ENCODE measurements at regions not wholly inside any gene's neighbourhood (a gene's known extent, or its start where the extent isn't known, plus 50 kb on each side); places are given as distances from the start of the nearest gene placed in this dataset.

DNA sequence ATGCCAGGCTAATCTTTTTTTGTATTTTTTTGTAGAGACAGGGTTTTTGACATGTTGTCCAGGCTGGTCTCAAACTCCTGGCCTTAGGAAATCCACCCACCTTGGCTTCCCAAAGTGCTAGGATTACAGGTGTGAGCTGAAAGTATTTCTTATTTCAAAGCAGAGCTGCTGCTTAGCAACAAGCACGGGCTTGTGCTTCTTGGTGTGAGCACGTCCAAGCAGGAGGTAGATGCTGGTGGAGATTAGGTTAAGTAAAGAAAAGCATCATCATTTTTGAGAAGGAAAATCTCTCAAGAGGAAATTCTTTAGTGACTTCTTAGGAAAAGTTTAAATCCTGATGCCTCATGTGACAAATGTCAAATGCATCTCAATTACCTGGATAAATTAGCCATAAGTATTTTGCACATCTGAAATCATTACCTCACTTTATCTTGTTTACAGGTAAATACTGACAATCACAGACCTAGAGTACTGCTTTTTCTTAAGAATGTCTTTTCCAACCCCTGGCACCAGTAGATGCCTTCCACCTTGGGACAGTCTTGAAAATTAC lies 431.8 kb upstream of the FZD8 start:
- DNase-seq (ENCODE audit: low read depth in 2 of 3, low spot score in 1 of 3) = no peak

DNA sequence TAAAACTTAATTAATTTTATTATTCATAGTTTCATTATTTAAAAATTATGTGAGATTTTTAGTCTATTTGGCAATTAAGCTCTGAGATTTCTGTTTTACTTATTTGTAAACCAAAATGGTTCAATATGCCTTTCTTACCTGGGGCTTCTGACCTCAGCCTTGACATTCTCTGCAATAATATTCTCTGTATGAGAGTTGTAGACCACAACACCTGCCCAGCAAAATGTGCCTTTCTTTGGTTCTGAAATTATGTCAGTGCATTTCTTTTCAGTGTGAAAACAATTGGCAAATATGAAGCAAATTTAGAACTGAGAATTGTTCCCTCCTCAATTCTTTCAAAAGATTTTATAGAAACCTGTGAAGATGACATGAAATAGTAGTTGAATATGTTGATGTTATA lies 426.4 kb upstream of the FZD8 start:
- no peak for DNase-seq (ENCODE audit: low read depth in 2 of 3, low spot score in 1 of 3)

- no peak for DNase-seq (ENCODE audit: low read depth in 2 of 3, low spot score in 1 of 3)
These were observed 425.7 kb upstream of the FZD8 start for GRCh38 chr10:36067748-36068147.

- DNase-seq (ENCODE audit: low read depth in 2 of 3, low spot score in 1 of 3) = no peak
These were observed 424.8 kb upstream of the FZD8 start for GRCh38 chr10:36066850-36067249.

DNA sequence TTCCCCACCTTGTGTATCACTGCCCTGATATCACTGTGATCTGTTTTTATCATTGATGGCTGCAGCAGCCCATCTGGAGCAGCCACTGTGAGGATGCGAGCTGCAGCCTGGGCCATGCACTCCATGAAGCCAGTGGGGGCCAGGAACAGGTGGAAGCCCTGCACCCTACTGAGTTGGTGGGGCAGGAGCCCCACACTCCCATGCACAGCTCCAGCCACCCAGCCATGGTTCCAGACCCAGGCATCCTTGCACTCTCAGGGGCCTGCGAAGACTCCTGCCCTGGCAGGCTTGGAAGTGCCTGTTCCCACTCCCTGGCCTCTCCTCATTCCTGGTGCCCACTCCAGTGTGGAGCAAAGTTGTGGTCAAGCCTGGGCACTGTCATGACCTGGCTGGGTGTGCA lies 424.0 kb upstream of the FZD8 start:
- no peak for DNase-seq (ENCODE audit: low read depth in 2 of 3, low spot score in 1 of 3)

- DNase-seq (ENCODE audit: low read depth in 2 of 3, low spot score in 1 of 3) = no peak
These were observed 421.3 kb upstream of the FZD8 start for GRCh38 chr10:36063396-36063795.

DNA sequence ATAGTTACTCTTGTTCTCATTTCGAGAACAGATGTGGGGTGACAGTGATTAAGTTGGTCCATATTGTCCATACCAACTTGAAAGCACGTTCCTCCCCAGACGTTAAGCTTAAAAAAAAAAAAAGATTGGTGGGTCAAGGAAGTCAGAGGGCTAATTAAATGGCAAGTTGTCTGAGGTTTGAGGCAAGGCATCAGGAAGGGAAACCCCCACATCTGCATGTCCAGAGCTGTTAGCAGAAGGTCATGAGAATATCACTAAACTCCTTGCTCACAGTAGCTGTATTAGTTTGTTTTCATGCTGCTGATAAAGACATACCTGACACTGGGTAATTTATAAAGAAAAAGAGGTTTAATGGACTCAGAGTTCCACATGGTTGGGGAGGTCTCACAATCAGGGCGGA lies 415.6 kb upstream of the FZD8 start:
- DNase-seq (ENCODE audit: low read depth in 2 of 3, low spot score in 1 of 3) = no peak

- DNase-seq (ENCODE audit: low read depth in 2 of 3, low spot score in 1 of 3) = no peak
These were observed 415.1 kb upstream of the FZD8 start for GRCh38 chr10:36057180-36057579.

DNA sequence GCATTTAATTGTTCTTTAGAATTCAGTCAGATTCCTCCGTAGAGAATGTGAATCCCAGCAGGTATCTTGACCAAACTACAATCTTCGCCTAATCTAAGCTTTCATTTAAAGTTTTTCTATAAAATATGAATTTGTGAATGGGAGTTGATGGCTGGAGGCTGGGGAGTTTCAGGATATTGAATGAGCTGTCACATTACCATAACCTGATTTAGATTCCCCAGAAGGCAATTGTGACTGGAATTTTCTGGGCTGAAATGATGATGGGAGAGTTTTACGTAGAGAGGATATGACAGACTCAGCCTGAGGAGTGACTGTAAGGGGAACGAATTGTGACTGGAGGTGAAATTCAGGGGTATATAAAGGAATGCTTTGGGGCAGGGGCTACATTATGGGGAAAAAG lies 411.7 kb upstream of the FZD8 start:
- no peak for DNase-seq (ENCODE audit: low read depth in 2 of 3, low spot score in 1 of 3)

DNA sequence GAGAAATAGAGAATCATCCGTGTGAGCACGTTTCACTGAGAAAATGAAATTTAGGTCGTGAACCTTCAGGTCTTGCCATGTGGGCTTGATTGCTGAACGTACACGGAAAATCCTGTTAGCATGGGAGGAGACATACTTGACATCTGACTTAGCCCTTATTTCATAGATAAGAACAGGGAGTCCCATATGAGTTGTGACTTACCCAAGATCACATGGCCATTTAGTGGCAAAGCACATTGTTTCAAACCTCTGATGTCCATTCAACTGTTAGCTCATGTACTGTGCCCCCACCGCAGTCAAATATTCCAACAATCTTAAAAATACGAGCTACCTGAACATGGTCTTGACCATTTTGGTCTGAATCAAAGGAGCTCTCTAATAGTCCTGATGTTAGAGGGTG lies 411.2 kb upstream of the FZD8 start:
- no peak for DNase-seq (ENCODE audit: low read depth in 2 of 3, low spot score in 1 of 3)

GRCh38 chr10:36051500-36051991 lies 409.4 kb upstream of the FZD8 start:
- no peak for DNase-seq (ENCODE audit: low read depth in 2 of 3, low spot score in 1 of 3)

GRCh38 chr10:36050763-36051499 lies 408.8 kb upstream of the FZD8 start:
- DNase-seq (ENCODE audit: low read depth in 2 of 3, low spot score in 1 of 3) = no peak

- DNase-seq (ENCODE audit: low read depth in 2 of 3, low spot score in 1 of 3) = no peak
These were observed 406.7 kb upstream of the FZD8 start for GRCh38 chr10:36048780-36049179.

DNA sequence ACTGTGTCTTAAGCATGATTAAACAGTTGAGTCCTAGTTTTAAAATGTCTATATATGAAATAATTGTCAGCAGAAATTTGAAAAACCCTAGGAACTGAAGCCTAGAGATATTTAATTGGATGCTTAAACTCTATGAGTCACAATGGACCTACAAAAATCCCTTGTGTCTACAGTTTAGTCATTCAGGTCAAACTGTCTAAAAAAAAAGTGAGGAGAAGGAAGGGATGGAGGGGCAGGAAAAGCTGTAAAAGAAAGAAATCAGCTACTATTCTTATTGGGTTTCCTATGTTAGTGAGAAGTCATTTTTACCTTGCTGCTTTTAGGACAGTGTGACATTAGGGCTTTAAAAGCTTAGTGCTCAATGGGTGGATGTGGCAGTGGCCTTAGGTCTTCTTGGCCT lies 406.1 kb upstream of the FZD8 start:
- DNase-seq (ENCODE audit: low read depth in 2 of 3, low spot score in 1 of 3) = no peak

GRCh38 chr10:36042135-36042534 lies 400.0 kb upstream of the FZD8 start:
- no peak for DNase-seq (ENCODE audit: low read depth in 2 of 3, low spot score in 1 of 3)

DNA sequence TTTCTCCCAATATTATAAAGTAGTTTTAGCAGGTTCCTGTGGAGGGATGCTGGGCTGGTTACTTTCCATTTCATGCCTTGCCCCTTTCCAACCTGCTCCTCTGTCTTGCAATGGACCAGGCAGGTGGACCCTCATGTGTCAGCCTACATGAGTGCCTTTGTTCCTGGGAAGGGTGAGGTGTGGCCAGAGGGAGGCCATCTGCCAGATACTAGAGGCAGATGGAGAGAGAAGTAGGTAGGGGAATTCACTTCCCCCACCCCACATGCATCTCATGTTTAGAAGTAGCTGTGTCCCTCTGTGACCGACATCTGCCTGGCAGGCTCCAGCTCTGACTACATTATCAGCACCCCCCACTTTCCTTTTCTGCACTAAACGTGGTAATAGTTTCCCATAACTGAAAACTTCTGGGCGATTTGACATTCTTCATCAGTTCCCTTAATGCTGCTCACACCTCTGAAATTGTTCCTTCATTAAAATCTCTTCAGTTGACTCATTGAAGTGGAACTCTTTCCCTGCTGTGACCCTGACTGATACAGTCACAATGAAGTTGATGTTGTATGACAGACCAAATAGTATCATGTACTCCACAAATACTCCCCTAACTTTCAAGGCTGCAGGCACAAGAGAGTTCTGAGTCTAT lies 396.3 kb upstream of the FZD8 start:
- no peak for DNase-seq (ENCODE audit: low read depth in 2 of 3, low spot score in 1 of 3)

GRCh38 chr10:36036137-36036536 lies 394.0 kb upstream of the FZD8 start:
- DNase-seq (ENCODE audit: low read depth in 2 of 3, low spot score in 1 of 3) = no peak

GRCh38 chr10:36033808-36034207 lies 391.7 kb upstream of the FZD8 start:
- no peak for DNase-seq (ENCODE audit: low read depth in 2 of 3, low spot score in 1 of 3)

- DNase-seq (ENCODE audit: low read depth in 2 of 3, low spot score in 1 of 3) = no peak
These were observed 388.4 kb upstream of the FZD8 start for GRCh38 chr10:36030516-36030915.

- DNase-seq (ENCODE audit: low read depth in 2 of 3, low spot score in 1 of 3) = no peak
These were observed 384.7 kb upstream of the FZD8 start for GRCh38 chr10:36026656-36027390.

DNA sequence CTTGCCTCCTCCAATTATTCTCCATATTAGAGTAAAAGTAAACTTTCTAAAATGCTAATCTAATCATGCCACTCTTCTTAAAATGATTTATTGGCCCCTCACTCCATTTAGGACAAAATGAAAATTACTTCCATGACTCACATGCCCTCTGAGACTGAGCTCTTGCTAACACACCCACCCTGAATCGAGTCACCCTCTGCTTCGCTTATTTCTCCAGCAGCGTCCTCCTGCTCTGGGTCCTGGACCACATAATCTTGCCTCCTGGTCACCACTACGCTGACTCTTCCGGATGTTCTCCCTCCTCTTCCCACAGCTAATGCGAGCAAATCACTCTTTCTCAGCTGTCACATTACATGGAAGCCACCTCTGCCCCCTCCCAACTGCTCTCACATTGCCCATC lies 384.0 kb upstream of the FZD8 start:
- no peak for DNase-seq (ENCODE audit: low read depth in 2 of 3, low spot score in 1 of 3)

DNA sequence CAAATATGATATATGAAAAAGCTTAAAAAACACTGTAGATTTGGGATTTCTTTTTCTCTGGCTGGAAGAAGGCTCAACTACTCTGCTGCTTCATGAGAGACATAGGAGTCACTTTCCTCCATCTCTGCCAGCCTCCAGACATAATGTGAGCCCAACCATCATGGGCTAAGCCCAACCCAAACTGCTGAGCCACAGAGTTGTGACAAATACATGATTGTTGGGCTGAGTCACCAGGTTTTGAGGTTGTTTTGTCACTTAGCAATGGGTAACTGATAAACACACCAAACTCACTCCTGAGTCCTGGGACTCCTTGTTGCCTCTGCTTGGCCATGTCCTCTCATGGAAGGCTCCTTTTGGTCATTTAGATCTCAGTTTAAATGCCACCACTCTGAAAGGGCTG lies 381.8 kb upstream of the FZD8 start:
- no peak for DNase-seq (ENCODE audit: low read depth in 2 of 3, low spot score in 1 of 3)
